NCI-H345 treated with DMSO at 0.1 percent for 48 hours (cell line): ENCODE measurements at regions not wholly inside any gene's neighbourhood (a gene's known extent, or its start where the extent isn't known, plus 50 kb on each side); places are given as distances from the start of the nearest gene placed in this dataset.
A peak's percentile ranks its signal among the peaks of the same experiment; 100 is the strongest.

Source experiments
- DNase-seq: peaks from one replicate; lab custom pipeline; 2025; ENCODE audit not compliant: unreplicated experiment; lab: John Stamatoyannopoulos, UW

DNA sequence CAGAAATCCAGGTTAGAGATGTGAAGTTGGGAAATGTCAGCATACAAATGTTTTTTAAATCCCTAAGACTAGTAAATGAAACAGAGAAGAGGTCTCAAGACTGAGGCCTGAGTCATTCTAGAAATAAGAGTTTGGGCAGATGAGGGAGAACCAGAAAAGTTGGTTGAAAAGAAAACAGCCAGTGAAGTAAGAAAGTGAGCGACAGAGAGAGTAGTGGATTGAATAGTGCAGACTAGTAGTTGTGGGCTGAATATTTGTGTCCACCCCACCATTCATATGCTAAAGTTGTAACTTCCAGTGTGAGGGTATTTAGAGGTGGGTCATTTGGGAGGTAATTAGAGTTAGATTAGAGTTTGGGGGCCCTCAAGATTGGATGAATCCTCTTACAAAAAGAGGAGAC lies 889.2 kb downstream of the TTLL7 start:
- no peak for DNase-seq

DNA sequence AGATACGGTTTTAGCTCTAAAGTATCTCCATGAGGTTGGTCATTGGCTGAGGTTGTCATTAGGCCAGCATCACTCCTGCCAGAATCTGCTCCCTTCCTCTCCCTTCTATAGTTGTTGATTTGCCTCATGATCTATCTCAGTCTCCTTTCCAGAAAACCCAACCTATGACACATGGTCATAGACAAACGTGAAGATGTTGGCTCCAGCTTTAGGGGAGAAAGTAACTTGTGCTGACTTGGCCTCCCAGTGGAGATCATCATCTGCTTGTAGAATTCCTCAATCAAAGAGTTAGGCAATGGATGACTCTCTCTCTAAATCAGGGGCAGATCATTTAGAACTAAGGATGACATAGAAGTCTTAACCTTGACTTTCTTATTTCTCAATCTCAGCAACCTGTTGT lies 894.4 kb downstream of the TTLL7 start:
- no peak for DNase-seq

DNA sequence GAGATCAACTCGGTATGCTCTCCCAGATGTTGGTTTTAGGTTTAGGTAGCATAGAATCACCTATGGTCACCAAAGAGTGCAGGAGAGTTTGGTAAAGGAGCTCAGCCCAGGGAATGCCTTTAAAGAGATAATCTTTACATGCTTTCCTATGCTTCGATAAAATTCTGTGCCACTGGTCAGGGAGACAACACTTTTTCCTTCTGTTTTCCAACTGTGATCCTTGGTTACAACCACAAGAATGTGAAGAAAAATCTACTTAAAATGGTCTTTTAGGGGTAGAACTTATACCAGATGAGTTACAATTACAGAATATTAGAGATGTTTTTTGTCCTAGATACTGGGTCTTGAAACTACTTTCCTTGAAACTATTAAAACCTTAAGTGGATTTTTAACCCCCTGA lies 895.6 kb downstream of the TTLL7 start:
- no peak for DNase-seq

- peak; percentile 9 for DNase-seq
Observed at GRCh38 chr1:83102630-83103071, 896.3 kb downstream of the TTLL7 start.

DNA sequence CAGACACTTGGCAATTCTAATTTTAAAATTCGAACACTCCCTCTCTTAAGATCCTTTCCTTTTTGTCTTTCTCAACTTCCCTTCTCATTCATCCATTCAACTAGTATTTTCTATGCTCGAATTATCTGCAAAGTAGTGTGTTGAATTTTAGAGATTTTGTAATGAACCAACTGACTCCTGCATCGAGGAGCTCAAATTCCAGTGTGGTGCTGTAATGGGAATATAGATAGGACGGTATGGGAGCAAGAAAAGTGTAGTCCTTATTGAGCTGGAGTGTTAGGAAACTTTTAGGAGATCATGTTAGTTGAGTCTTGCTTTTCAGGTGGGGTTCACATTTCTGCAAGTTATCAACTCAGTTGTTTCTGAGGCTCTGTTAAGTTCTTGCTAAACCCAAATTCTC lies 897.5 kb downstream of the TTLL7 start:
- DNase-seq, result no peak

- no peak for DNase-seq
Observed at GRCh38 chr1:83100133-83100532, 898.8 kb downstream of the TTLL7 start.

GRCh38 chr1:83098791-83099190 lies 900.1 kb downstream of the TTLL7 start:
- DNase-seq, result no peak

DNA sequence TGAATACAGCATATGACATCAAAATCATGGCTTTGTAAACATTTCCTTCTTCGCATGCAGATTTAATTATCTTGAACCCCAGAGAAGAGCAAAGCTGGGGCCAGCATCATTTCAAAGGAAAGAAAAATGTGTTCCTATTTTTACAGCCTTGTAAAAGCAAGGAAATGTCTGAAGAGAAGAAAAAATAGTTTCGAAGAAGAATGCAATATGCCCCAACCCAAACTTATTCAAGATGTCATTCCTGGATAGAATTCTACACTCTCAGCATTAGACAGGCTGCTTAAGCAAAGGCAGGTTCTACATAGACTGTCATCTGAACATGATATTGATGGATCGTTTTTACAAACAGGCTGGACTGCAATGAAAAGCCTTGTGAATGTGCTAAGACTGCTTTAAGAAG lies 900.8 kb downstream of the TTLL7 start:
- DNase-seq, result no peak

DNA sequence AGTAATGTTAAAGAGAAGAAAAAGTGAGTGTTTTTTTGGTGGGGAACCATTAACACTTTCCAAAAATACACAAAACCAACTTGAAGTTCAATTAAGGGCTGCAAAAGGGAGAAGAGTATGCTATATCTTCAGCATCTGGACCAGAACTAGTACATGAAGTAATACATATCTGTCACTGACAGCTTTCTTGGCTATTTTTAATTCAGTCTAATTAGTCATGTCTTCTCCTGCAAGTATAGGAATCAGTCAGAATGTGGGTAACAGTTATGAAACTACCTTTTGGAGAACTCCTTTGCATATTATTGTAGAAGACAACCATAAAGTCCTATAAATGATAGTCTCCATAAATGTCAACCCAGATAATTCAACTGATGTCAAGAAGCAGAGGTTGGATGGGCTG lies 901.2 kb downstream of the TTLL7 start:
- no peak for DNase-seq

DNA sequence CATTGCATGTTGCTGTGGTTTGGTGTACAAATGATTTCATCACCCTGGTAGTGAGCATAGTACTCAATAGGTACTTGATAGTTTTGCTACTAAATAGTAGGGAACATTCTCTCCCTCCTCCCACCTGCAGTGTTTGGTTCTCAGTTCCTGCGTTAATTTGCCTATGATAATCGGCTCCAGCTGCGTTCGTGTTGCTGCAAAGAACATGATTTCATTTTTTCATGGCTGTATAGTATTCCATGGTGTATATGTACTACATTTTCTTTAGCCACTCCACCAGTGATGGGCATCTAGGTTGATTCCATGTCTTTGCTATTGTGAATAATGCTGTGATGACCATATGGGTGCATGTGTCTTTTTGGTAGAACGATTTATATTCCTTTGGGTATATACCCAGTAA lies 903.4 kb downstream of the TTLL7 start:
- no peak for DNase-seq

- DNase-seq, result no peak
Observed at GRCh38 chr1:83090195-83090594, 908.7 kb downstream of the TTLL7 start.

GRCh38 chr1:83087851-83088250 lies 911.1 kb downstream of the TTLL7 start:
- no peak for DNase-seq

DNA sequence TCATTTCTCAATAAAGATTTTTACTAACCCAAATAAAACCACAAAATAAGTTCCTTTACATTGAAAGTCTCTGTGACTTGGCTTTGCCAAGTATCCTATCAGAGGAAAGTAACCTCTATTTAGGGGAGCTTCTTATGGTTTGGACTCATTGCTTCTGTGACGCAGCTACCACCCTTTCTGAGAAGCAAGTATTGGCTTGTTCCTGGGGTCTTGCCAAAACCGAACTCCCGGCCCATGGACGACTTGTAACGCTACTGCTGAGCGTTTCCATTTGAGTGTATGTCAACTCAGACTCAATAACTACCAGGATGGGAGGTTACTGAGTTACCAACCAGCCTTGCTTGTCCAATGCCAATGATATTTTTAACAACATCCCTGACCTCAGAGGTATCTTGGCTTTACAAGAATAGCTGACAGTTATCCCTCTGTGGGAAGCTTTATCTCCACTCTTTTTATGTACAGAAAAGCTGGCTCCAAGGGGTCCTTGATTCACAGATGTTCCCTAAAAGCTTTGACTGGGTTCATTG lies 911.9 kb downstream of the TTLL7 start:
- no peak for DNase-seq

DNA sequence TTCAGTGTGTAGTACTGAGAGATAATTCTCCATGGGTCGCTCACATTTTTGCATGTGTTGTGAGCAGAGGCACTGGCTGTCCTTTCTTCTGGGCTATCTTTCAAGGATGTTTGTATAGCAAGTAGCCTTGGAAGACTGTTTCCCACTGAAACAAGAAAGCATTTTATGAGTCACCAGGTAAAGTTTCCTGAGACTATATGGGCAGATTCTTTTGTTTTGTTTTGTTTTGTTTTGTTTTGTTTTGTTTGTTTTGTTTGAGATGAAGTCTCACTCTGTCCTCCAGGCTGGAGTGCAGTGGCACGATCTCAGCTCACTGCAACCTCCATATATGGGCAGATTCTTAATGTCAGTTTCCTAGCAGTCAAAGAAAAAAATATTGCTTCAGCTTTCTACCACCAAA lies 912.6 kb downstream of the TTLL7 start:
- no peak for DNase-seq

DNA sequence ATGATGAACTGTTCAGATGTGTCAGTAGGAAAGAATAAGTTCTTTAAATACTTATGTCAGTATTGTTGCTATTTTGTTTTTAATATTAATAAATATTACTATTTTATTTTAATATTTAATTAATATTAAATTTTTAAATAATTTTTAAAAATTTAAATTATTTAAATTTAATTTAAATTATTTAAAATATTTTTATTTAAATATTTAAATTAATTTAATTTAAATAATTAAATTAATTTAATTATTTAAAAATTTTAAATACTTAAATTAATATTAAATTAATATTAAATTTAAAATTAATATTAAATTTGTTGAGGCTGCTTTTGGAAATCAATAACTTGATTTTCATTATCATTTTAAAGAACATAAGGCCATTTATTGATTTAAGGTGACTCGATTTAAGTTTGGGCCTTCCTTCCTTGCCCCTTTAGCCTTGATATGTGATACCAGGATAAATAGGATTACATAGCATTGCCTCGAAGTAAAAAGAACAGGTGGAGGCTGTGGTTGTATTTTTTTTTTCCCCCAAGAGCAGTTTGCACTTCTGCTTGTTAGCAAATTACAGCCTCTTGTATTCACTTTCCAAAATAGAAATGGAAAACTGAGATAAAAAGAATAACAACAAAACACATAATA lies 915.2 kb downstream of the TTLL7 start:
- no peak for DNase-seq

DNA sequence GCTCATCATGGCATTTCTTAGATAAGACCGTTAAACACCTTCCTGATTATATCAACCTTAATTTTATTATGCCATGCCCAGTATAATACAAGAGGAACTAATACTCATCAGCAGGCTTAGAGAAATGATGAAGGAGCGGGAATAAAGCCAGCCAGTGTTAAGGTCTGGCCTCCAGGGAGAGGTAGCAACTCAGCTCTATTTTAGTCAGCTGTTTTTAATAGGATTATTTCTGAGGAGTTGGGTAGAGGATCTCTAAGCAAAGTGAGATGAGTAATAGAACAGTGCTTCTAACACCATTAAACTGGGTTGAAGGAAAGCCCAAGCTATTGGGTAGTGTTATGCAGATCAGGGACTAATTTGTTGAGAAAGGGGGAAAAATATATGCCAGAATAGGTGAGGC lies 921.5 kb downstream of the TTLL7 start:
- DNase-seq, result no peak

- DNase-seq, result no peak
Observed at GRCh38 chr1:83075107-83075506, 923.8 kb downstream of the TTLL7 start.

GRCh38 chr1:83067954-83068353 lies 931.0 kb downstream of the TTLL7 start:
- no peak for DNase-seq

- no peak for DNase-seq
Observed at GRCh38 chr1:83065952-83066727, 932.8 kb downstream of the TTLL7 start.

DNA sequence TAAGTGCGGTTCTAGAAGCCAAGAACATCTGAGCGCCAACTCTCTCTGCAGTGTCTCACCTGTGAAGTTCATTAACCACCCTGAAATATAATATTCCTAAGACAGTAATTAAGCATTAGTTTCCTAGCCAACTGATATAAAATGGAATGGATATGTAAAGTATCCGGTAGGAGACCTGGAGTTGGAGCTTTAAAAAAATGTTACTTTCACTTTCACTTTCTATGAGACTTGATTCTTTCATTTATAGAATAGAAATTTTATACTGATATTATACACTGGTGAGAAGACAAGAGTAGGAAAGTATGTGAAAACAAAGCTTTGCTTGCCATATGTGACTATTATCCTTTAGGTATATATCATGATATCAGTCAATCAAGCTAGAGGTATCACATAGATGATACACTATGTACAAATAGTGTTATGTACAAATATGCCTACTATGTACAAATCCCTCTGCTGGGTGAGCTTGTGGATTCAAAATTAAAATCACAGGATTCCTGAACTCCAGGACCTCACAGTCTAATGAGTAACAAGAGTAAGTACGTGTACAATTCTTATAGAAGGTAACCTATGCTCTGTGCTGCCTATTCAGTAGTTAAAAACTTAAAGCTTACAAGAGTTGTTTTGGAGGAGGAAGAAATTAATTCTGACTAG lies 934.2 kb downstream of the TTLL7 start:
- DNase-seq, result no peak

GRCh38 chr1:83060651-83061390 lies 938.1 kb downstream of the TTLL7 start:
- DNase-seq, result no peak
